Osteoblast (primary cell): ENCODE measurements at regions not wholly inside any gene's neighbourhood (a gene's known extent, or its start where the extent isn't known, plus 50 kb on each side); places are given as distances from the start of the nearest gene placed in this dataset.

Experiments
- DNase-seq: peaks from one replicate; pipeline ENCODE4 v3.0.0; 2011; ENCODE audit warnings: low spot score, mixed read lengths; ENCODE audit not compliant: insufficient read length; ENCODE audit errors: missing footprints
- H2AFZ ChIP-seq: 2 replicates; pipeline ENCODE4 v1.6.0; 2011; ENCODE audit warnings: mild to moderate bottlenecking, low read length
- H3K27ac ChIP-seq: 2 replicates; pipeline ENCODE4 v1.5.1; 2011; ENCODE audit warnings: mild to moderate bottlenecking, low read depth, low read length, moderate library complexity
- H3K27me3 ChIP-seq: 2 replicates; pipeline ENCODE4 v1.6.0; 2012; ENCODE audit warnings: mild to moderate bottlenecking, control low read depth, inconsistent platforms, low read length, moderate library complexity; ENCODE audit not compliant: insufficient read depth
- H3K36me3 ChIP-seq: 2 replicates; pipeline ENCODE4 v1.5.1; 2011; ENCODE audit warnings: mild to moderate bottlenecking, low read length, control low read depth, moderate library complexity; ENCODE audit not compliant: insufficient read depth
- H3K4me1 ChIP-seq: 2 replicates; pipeline ENCODE4 v1.5.1; 2011; ENCODE audit warnings: mild to moderate bottlenecking, low read length, control low read depth, moderate library complexity; ENCODE audit not compliant: insufficient read depth
- H3K4me2 ChIP-seq: 2 replicates; pipeline ENCODE4 v1.6.0; 2011; ENCODE audit warnings: mild to moderate bottlenecking, low read length; ENCODE audit not compliant: insufficient read depth
- H3K4me3 ChIP-seq: fragments of 200-600 bp; sonication (generic); 3 replicates; pipeline ENCODE4 v1.5.1; 2012; ENCODE audit warnings: mild to moderate bottlenecking, low read length, inconsistent platforms; ENCODE audit not compliant: insufficient read depth
- H3K79me2 ChIP-seq: 2 replicates; pipeline ENCODE4 v1.6.0; 2012; ENCODE audit warnings: mild to moderate bottlenecking, low read length, control low read depth, inconsistent platforms; ENCODE audit not compliant: insufficient read depth
- H3K9me3 ChIP-seq: 2 replicates; pipeline ENCODE4 v1.5.1; 2011; ENCODE audit warnings: low read depth, low read length, control low read depth
- H4K20me1 ChIP-seq: 2 replicates; pipeline ENCODE4 v1.6.0; 2012; ENCODE audit warnings: mild to moderate bottlenecking, low read length, control low read depth; ENCODE audit not compliant: insufficient read depth
- CTCF ChIP-seq: IDR thresholded peaks from 2 replicates; pipeline ENCODE4 v1.5.1; 2011; ENCODE audit warnings: mild to moderate bottlenecking, low read depth, low read length, moderate library complexity; ENCODE audit errors: extremely low read depth

- no peaks in the 10 kb centered on the region for H4K20me1 ChIP-seq
- no peaks in the 10 kb centered on the region for H3K9me3 ChIP-seq
- TF ChIP-seq CTCF: no peak
- peaks cover 90% of the 10 kb centered on the region for H3K79me2 ChIP-seq
- no peaks in the 10 kb centered on the region for H3K27me3 ChIP-seq
- H3K4me1 ChIP-seq: peaks cover 7% of the 10 kb centered on the region
- H3K36me3 ChIP-seq: no peaks in the 10 kb centered on the region
- no peak overlapping the region for H3K4me3 ChIP-seq
- no peak for DNase-seq
- no peak overlapping the region for H3K27ac ChIP-seq
- no peak overlapping the region for H3K4me2 ChIP-seq
- H2AFZ ChIP-seq: no peak overlapping the region
Observed at GRCh38 chr13:73958657-73959397, 175.4 kb downstream of the KLF12 start.

- H2AFZ ChIP-seq: no peak overlapping the region
- DNase-seq: no peak
Observed at GRCh38 chr13:73957889-73958288, 176.3 kb downstream of the KLF12 start.

GRCh38 chr13:73956795-73957408 is 177.3 kb downstream of the KLF12 start:
- Histone ChIP-seq H4K20me1 (no peaks in the 10 kb centered on the region), H3K4me2 (no peak overlapping the region), H3K4me3 (no peak overlapping the region), H3K27me3 (no peaks in the 10 kb centered on the region), H3K9me3 (no peaks in the 10 kb centered on the region), H3K4me1 (peaks cover 10% of the 10 kb centered on the region), H3K79me2 (peaks cover 88% of the 10 kb centered on the region), H3K27ac (no peak overlapping the region), H3K36me3 (no peaks in the 10 kb centered on the region), H2AFZ (no peak overlapping the region)
- DNase-seq: no peak
- no peak for TF ChIP-seq CTCF

More at GRCh38 chr13:73957889-73958288, 176.3 kb downstream of the KLF12 start:
- Histone ChIP-seq H4K20me1 (no peaks in the 10 kb centered on the region), H3K27ac (no peak overlapping the region), H3K4me1 (peaks cover 7% of the 10 kb centered on the region), H3K4me2 (no peak overlapping the region), H3K36me3 (no peaks in the 10 kb centered on the region), H3K4me3 (no peak overlapping the region), H3K27me3 (no peaks in the 10 kb centered on the region), H3K79me2 (peaks cover 88% of the 10 kb centered on the region), H3K9me3 (no peaks in the 10 kb centered on the region)
- no peak for TF ChIP-seq CTCF

GRCh38 chr13:73955977-73956500 is 178.2 kb downstream of the KLF12 start:
- no peaks in the 10 kb centered on the region for H4K20me1 ChIP-seq
- H3K36me3 ChIP-seq: no peaks in the 10 kb centered on the region
- no peaks in the 10 kb centered on the region for H3K27me3 ChIP-seq
- H2AFZ ChIP-seq: no peak overlapping the region
- no peak overlapping the region for H3K27ac ChIP-seq
- H3K4me1 ChIP-seq: peaks cover 7% of the 10 kb centered on the region
- no peak for DNase-seq
- H3K4me2 ChIP-seq: no peak overlapping the region
- no peak for TF ChIP-seq CTCF
- H3K9me3 ChIP-seq: no peaks in the 10 kb centered on the region
- H3K4me3 ChIP-seq: no peak overlapping the region
- H3K79me2 ChIP-seq: peaks cover 88% of the 10 kb centered on the region
